Stomach smooth muscle (tissue), 2 donors: ENCODE measurements at regions not wholly inside any gene's neighbourhood (a gene's known extent, or its start where the extent isn't known, plus 50 kb on each side); places are given as distances from the start of the nearest gene placed in this dataset.

Experiments
- H3K27ac ChIP-seq: one replicate; pipeline ENCODE4 v1.7.0; 2013; ENCODE audit warnings: mild to moderate bottlenecking, low read length, inconsistent platforms
- H3K27me3 ChIP-seq, 2 donors: one replicate each; pipeline ENCODE4 v1.7.0; 2013; ENCODE audit warnings: low read length in 2 of 2; ENCODE audit not compliant: insufficient read depth in 2 of 2, control insufficient read depth in 1 of 2
- H3K36me3 ChIP-seq, 2 donors: one replicate each; pipeline ENCODE4 v1.7.0; 2013; ENCODE audit warnings: low read length in 2 of 2; ENCODE audit not compliant: control insufficient read depth in 2 of 2, insufficient read depth in 2 of 2
- H3K4me1 ChIP-seq: one replicate; pipeline ENCODE4 v1.7.0; 2013; ENCODE audit warnings: low read length; ENCODE audit not compliant: control insufficient read depth, insufficient read depth
- H3K4me3 ChIP-seq, 2 donors: one replicate each; pipeline ENCODE4 v1.7.0; 2013; ENCODE audit warnings: low read length in 2 of 2
- H3K9ac ChIP-seq, 2 donors: one replicate each; pipeline ENCODE4 v1.7.0; 2013; ENCODE audit warnings: low read length in 2 of 2, mild to moderate bottlenecking in 1 of 2
- H3K9me3 ChIP-seq, 2 donors: one replicate each; pipeline ENCODE4 v1.7.0; 2013; ENCODE audit warnings: low read length in 2 of 2; ENCODE audit not compliant: control insufficient read depth in 2 of 2
- donor health status: healthy.
- donor health status: Pancreatic carcinoma.

GRCh38 chr2:120435671-120436459, 89.9 kb downstream of the INHBB start:
- Histone ChIP-seq H3K27ac (no peak overlapping the region), H3K4me1 (no peaks in the 10 kb centered on the region), H3K36me3 (no peaks in the 10 kb centered on the region), H3K4me3 (no peak overlapping the region), H3K9ac (no peak overlapping the region), H3K27me3 (peaks cover 11 to 16% of the 10 kb centered on the region in 2 donors), H3K9me3 (no peaks in the 10 kb centered on the region)

DNA sequence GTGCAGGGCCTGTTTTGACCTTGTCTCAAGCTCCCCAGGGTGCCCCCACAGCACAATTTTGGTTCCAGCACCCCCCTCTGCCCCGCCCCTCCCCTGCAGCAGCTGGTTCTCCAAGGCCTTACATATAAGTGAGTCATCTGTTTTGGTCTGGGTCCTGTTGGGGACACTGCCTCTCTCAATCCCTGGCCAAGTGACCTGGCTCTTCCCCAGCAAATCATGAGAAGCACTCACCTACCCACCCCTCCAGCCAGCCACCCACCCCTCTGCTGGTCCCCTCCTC, 90.5 kb downstream of the INHBB start:
- no peak overlapping the region for H3K9ac ChIP-seq
- H3K36me3 ChIP-seq, result no peaks in the 10 kb centered on the region
- no peak overlapping the region for H3K4me3 ChIP-seq
- H3K27me3 ChIP-seq, result peaks cover 14 to 19% of the 10 kb centered on the region in 2 donors
- no peaks in the 10 kb centered on the region for H3K4me1 ChIP-seq
- H3K9me3 ChIP-seq, result no peaks in the 10 kb centered on the region
- H3K27ac ChIP-seq, result no peak overlapping the region

DNA sequence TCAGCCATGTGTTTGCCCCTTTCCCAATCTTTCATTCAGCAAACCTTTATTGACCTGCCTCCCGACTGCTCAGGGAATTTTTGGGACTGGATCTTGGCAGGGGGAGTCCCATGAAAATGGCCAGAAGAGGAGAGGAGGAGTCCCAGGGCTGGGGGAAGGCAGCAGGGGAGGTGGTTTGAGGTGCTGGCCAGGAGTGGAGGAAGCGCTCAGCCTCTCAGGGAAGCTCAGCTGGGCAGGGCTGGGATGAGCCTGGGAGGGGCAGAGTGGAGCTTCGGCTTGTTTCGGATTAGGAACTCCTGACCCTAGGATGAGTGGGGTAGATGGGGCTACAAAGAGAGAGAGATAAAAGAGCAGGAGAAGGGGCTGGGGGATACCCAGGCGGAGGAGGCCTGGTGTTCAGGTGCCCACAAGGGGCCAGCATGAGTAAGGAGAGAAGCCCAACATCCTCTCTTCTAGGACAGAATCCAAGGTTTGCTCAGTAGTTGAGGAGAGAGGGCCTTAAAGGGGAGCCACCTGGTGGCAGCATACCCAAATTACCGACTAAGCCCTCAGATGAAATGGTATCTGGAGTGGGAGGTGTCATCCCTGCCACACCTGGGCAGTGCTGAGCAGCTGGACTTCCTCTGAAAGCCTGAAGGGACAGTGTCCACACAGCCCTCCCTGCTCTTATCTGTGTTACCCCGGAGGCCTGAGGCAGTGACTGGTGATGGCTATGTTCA, 91.1 kb downstream of the INHBB start:
- no peak overlapping the region for H3K27ac ChIP-seq
- H3K4me3 ChIP-seq, result no peak overlapping the region
- H3K36me3 ChIP-seq, result no peaks in the 10 kb centered on the region
- peaks cover 3% of the 10 kb centered on the region for H3K4me1 ChIP-seq
- H3K9me3 ChIP-seq, result no peaks in the 10 kb centered on the region
- no peak overlapping the region for H3K9ac ChIP-seq
- peaks cover 19% of the 10 kb centered on the region in 2 donors for H3K27me3 ChIP-seq

DNA sequence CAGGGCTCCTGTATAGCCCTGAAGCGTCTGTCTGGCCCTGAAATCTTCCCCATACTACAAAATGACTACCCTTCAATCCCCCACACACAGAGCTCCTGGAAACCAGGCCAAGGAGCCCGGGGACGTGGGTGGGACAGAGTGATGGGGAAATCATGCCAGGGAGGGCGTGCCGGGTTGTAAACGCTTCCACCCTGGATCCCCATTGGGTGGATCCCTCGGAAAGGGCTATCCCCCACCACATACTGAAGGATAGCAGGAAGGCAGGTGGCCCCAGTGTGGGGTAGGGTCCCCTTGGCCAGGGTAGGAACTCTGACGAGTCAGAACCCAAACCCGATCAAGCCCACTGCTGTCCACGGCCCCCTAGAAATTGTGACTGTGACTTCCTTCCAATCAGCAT, 91.7 kb downstream of the INHBB start:
- Histone ChIP-seq H3K36me3 (no peaks in the 10 kb centered on the region), H3K4me1 (peaks cover 8% of the 10 kb centered on the region), H3K27ac (no peak overlapping the region), H3K27me3 (peaks cover 22 to 24% of the 10 kb centered on the region in 2 donors), H3K9ac (no peak overlapping the region), H3K4me3 (no peak overlapping the region), H3K9me3 (no peaks in the 10 kb centered on the region)

DNA sequence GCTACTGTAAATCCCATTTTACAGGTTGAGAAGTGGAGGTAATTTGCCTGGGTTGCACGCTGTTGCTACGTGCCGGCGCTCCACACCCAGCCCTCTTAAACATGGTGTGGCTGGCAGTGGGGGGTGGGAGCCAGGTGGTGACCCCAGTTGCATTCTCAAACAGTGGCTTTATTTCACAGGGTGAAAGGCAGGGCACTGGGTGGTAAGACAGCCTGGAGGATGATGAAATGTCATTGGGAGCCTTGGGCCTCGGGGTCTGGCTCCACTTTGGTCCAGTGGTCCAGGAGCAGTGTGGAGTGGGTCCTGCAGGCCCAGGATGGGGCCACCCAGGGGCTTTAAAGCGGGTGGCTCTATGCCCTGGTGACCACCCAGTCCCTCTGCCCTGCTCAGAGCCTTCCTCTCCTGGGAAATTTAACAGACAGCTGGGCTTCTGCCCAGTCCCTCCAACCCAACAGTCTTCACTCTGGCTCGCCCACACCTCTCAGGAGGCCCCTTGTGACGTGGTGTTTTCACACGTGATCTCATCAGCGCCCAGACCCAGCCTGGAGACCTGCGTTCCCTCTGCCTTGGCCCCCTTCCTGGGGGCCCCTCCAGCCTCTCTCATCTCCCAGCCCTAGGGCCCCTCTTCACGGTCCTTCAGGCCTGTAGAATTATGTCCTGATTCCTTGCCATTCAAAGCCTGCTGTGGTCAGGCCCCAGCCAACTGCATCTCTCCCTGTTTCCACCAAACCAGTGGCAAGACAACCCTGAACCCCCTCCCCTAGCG, 92.5 kb downstream of the INHBB start:
- no peak overlapping the region for H3K4me3 ChIP-seq
- H3K27me3 ChIP-seq, result peaks cover 29 to 33% of the 10 kb centered on the region in 2 donors
- H3K36me3 ChIP-seq, result no peaks in the 10 kb centered on the region
- no peak overlapping the region for H3K27ac ChIP-seq
- H3K9ac ChIP-seq, result no peak overlapping the region
- no peaks in the 10 kb centered on the region for H3K9me3 ChIP-seq
- peaks cover 14% of the 10 kb centered on the region for H3K4me1 ChIP-seq

DNA sequence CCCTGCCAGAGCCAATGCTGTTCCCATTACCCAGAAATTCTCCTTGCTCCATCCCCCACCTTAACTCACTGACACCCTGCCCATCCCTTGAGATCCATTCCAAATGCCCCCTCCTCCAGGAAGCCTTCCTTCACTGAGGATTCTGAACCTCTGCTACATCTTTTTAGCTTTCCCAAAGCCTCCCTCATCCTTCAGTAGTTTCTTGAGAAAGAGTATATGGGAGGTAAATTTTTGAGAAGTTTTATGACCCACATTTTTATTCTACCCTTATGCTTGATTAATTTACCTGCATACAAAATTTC, 93.1 kb downstream of the INHBB start:
- Histone ChIP-seq H3K27me3 (peaks cover 32 to 37% of the 10 kb centered on the region in 2 donors), H3K4me3 (no peak overlapping the region), H3K27ac (no peak overlapping the region), H3K4me1 (peaks cover 14% of the 10 kb centered on the region), H3K9ac (no peak overlapping the region), H3K9me3 (no peaks in the 10 kb centered on the region), H3K36me3 (no peaks in the 10 kb centered on the region)

- no peak overlapping the region for H3K4me3 ChIP-seq
- H3K36me3 ChIP-seq, result no peaks in the 10 kb centered on the region
- no peak overlapping the region for H3K9ac ChIP-seq
- H3K4me1 ChIP-seq, result peaks cover 14% of the 10 kb centered on the region
- no peaks in the 10 kb centered on the region for H3K9me3 ChIP-seq
- H3K27ac ChIP-seq, result no peak overlapping the region
- peaks cover 32 to 39% of the 10 kb centered on the region in 2 donors for H3K27me3 ChIP-seq
These were observed 93.9 kb downstream of the INHBB start for GRCh38 chr2:120439637-120440384.

DNA sequence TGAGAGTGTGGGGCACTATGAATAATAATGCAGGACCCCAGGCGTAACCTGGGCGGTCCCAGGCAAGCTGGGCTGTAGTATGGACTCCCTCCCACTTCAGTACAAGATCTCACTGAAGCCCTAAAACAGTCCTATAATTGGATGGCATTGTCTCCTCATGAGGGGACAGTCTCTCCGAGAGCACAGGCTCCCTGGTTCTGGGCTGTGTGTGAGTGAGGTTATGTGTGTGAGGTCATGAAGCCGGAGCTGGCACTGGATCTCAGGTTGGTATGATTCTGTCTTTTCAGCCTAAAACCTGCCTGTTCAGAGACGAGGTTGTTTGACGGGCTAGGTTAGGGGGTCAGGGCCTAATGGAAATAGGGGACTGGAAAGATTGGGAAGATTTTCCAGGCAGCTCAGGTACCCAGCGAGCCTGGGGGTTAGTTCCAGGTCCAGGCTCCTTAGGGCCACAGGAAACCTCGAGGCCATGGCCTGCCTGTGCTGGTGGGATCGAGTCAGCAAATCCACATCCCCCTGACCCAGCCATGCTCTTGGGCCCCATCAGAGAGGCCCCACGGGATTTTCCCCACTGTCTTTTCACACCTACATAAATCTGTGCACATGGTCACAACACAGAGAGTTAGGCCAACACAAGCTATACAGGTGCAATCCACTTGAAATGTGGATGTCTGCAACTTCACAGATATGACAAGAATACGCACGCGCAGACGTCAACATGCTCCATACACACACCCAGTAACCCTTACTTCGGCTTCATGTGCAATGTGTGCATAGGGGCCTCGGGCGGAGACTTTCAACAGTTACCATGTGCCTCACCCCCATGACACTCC, 94.8 kb downstream of the INHBB start:
- Histone ChIP-seq H3K27ac (no peak overlapping the region), H3K4me1 (peaks cover 14% of the 10 kb centered on the region), H3K9ac (no peak overlapping the region), H3K9me3 (no peaks in the 10 kb centered on the region), H3K4me3 (no peak overlapping the region), H3K27me3 (peaks cover 32 to 39% of the 10 kb centered on the region in 2 donors), H3K36me3 (no peaks in the 10 kb centered on the region)

GRCh38 chr2:120441351-120441700, 95.4 kb downstream of the INHBB start:
- Histone ChIP-seq H3K36me3 (no peaks in the 10 kb centered on the region), H3K4me1 (peaks cover 14% of the 10 kb centered on the region), H3K9ac (no peak overlapping the region), H3K4me3 (no peak overlapping the region), H3K9me3 (no peaks in the 10 kb centered on the region), H3K27ac (no peak overlapping the region), H3K27me3 (peaks cover 30 to 39% of the 10 kb centered on the region in 2 donors)
